HG02642 (cell line): ENCODE measurements at regions not wholly inside any gene's neighbourhood (a gene's known extent, or its start where the extent isn't known, plus 50 kb on each side); places are given as distances from the start of the nearest gene placed in this dataset.

Source experiments
- ATAC-seq: cut with Tn5 transposase; IDR thresholded peaks from one replicate; pipeline ENCODE4 v1.9.1; 2021; ENCODE audit warnings: mild to moderate bottlenecking; ENCODE audit not compliant: unreplicated experiment, poor library complexity

DNA sequence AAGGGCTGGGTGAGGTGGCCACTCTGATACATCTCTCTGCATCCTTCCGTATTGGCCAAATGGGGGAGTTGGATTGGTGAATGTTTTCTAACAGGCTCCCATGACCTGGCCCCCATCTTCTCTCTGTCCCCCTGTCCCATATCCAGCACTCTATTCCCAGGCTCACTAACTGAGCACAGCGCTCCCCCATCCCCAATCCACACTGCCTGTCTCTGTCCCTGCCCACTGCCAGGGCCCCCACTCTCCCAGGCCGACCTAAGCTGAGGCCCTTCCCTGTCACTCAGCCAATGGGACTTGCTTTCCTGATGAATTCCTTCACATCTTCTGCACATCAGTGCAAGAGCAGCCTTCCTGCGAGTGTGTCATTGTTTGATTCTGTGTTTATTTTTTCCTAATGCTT lies 216.8 kb upstream of the MYT1L start:
- ATAC-seq: no peak

DNA sequence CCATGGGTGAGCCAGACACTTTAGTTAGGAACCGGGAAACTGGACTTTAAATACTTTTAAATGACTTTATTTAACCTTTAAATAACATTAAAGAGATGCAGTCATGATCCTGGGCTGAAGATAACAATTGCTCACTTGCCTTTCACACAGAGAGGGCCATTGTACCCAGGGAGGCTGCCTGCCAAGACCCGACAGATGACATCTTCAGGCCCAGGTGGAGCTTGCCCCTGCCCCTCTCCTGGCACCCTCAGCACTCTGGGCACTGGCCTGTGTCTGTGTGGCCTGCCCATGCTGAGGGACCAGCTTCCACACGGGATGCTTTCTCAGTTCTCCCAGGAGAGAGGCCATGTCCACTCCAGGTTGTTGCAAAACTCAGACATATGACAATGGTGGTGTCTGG lies 216.4 kb upstream of the MYT1L start:
- no peak for ATAC-seq

DNA sequence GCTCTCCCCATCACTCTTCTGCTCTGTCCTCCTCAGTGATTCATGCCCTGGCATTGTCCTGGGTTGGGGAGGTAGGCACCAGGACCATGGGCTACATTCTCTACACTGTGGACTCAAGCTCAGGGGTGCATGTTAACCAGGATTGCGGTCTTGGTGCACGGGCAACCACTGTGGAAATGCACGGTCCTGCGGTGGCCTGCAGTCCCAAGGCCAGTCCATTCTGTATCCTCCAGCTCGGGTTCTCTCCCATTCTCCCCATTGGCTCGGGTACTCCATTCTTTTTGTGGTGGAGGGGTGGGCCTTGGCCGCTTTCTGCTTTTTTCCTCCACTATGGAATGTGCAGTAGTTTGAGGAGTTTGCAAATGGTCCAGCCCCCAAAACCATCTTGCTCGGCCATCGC lies 215.0 kb upstream of the MYT1L start:
- ATAC-seq: no peak

DNA sequence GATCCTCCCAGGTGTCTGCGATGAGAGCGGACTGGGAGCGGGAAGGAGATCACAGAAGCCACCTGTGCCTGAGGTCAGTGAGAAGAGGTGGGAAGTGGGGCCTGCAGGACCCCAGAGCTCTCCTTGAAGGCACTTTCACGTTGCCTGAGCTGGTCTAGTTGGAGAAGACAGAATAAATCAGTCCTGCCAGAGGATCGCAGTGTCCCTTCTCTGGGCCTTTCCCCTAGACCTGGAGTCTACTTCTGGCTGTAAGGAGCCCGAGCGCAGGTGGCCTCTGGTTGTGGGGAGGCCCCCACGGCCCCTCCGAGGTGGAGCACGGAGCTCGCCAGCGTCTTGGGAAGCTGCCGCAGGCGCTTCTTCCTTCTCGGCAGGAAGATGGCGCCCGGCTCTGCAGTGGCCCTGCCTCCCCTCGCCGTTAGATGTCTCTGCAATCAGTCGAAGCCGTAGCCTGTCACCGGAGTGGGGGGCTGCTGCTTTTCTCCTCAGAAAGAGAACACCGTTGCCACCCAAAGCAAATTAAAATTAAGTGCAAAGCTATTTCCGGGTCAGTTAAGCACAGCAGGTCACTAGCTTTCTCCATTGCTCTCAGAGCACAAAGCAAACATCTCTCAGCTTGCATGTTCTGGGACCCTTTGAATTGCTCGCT lies 212.0 kb upstream of the MYT1L start:
- no peak for ATAC-seq

DNA sequence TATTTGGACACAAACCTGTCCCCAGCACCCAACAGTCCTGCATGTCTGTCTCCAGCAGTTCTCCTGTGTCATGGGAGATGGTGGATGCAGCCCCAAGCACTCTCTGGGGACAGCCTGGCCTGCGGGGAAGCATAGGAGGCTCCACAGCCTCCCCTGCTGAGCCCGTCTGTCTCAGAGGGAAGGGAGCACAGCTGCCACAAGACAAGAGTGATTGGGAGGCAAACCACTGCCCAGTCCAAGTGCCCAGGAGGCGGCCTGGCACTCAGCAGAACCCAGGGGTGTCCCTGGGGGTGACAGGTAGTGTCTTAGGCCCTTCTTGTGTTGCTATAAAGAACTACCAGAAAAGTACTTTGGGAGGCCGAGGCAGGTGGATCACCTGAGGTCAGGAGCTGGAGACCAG lies 211.2 kb upstream of the MYT1L start:
- ATAC-seq: no peak

DNA sequence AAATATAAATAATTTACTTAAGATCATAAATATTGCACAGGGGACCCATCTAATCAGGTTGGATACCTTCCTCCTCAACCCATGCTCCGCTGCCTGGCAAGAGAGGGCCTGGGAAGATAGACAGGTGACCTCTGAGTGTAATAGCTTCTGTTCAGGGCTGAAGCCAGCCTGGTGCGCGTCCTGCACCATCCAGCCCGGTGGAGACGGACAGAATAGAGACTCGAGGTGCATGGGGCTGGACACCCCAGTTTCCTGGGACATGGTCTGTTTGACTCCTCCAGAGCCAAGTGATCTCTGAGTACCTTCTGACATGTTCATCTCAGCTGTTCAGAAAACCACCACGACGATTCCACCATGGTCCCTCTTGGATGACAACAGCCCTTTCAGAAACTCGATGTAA lies 209.3 kb upstream of the MYT1L start:
- ATAC-seq: no peak

DNA sequence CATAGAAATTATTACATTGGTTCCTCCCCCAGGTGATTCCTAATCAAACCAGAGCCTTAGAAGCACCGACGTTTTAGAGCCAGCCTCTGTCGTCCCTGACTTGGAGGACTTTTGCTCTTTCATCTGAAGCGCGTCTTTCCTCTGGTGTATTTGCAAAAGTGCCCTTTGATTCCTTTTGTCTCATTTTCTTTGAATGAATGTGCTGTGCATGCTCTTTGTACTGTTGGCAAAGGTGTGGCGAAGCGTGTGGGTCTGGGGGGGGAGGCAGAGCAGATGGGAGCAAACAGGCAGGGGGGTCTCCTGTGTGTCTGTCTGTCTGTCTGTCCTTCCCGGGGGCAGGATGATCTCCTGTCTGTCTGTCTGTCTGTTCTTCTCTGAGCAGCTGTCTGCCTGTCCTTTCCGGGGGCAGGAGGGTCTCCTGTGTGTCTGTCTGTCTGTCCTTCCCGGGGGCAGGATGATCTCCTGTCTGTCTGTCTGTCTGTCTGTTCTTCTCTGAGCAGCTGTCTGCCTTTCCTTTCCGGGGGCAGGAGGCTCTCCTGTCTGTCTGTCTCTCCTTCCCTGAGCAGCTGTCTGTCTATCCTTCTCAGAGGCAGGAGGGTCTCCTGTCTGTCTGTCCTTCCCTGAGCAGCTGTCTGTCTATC lies 205.5 kb upstream of the MYT1L start:
- ATAC-seq: no peak

DNA sequence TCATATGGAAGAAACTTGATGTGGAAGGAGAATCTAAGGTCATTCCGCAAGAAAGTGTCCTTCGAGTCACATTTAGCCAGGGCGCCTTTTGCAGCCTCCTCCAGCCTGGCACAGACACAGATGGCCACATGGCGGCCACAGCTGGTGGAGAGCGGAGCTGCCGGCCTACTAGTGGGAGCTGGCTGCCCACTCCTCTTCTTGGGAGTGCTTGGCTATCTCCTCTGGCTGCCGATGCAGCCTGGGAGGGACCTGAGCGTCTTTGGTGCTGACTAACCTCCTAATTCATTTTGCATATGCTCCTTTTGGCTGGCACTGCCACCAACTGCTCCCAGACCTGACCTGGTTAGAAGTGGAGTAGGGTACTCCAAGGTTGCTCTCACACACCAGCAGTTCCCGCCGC lies 199.3 kb upstream of the MYT1L start:
- no peak for ATAC-seq

DNA sequence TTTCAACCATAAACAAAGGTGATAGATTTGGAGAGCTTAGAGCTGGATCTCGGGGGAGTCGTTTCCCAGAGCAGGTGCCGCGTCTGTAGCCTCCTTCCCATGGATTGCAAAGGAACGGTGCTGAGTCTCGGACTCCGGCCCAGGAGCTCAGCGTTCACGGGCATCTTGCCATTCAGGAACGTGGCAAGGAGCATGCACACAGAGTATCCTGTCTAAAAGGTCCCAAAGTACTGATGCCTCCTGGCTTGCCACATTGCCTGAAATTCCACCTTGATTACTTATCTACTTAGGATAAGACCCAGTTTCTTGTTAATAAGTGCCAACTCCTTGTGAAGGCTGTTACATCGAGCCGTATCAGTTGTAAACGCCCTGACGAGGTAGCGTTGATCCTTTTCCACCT lies 197.8 kb upstream of the MYT1L start:
- ATAC-seq: no peak

DNA sequence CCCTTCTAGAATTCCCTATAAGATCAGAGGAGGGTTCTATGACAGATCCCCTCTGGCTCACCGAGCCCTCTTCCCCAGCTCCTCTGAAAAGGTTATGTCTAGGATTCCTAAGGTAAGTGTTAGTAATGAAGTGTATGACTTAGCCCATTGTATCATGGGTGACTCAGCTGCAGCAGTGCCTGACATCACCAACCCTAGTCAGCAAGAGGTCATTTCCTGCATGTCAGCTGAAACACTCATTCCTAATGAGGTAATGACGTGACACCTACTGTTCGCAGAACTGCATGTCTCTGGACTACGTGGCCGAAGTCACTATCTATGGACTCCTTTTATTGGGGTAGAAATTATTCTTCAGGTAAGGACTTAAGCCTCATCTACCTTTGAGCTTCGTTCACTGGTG lies 196.1 kb upstream of the MYT1L start:
- ATAC-seq: no peak

DNA sequence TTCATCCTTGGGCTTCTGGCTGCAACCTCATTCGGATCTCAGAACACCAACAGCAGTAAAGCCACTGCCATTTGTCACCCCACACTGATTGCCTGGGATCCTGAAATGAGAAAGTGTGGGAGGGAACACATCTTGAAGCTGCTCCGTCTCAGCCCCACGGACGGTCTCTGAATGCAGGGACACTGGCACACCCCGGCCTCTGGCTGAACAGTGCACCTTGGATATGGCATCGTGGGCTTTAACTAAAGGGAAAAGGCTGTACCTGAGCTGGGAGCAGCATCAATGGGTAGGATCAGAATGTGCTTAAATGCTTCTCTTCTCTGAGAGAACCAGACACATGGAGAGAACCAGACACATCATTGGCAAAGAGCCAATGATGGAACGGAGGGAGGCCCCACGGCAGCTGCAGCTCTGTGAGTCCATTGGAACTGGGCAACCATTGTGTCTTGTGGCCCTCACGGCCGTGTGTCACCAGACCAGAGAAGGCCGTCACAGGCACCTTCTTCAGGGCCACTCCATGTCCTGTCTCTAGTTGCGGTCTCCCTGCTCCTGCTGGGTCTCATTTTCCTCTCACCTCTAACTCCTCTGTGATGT lies 193.4 kb upstream of the MYT1L start:
- ATAC-seq: no peak

DNA sequence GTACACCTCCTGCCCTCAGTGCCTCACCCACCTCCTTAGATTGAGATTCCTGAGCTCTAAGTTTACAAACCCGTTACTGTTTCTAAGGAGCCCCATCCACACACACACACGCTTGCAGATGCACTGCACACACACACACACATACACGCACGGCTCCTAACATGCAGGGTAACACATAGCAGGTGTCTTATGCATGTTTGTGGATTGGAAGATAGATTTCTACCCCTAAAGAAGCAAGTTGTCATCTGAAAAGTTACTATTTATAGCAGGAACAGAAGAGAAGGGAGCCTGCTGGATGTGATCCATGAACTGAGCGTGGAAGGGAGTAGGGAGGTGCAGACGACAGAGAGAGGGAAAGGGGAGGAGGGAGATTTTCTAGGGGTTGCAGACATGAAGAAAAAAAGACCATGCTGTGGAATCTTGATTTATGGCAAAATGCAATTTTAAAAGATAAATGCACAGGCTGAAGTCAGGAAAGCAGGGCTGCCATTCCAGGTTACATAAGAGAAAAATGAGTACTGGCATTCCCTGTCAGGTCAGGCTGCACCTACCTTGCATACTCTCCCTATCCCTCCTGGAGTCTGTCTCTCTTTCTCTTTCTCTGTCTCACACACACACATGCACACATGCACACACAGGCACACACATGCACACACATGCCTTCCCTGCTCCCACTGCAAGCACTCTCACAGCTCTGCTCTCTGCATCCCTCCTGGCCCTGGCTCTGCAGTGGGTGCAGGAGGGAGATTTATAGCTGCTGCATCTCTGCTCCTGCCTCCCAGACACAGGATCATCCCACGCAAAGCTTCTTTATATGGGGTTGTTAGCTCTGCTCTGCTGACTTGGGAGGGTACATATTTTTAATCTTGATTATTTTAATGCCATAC lies 192.6 kb upstream of the MYT1L start:
- ATAC-seq: no peak

DNA sequence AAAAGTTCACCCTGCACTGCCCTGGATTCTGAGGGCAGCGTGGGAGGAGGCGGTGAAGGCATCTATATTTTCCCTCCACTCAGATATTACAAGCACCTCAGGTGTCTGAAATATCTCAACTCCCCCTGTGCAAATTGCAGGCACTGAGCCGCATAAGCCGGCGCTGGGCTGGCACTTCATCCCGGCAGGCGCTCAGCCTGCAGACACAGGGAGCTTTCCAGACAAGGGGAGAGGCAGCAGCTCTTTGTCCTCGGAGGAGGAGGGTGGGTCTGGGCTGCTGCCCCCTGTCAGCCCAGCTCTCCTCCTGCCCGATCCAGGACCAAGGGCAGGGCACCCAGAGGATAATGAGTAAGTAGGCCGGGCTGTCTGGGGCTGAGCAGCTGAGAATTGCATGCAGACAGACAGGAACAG lies 189.3 kb upstream of the MYT1L start:
- no peak for ATAC-seq

DNA sequence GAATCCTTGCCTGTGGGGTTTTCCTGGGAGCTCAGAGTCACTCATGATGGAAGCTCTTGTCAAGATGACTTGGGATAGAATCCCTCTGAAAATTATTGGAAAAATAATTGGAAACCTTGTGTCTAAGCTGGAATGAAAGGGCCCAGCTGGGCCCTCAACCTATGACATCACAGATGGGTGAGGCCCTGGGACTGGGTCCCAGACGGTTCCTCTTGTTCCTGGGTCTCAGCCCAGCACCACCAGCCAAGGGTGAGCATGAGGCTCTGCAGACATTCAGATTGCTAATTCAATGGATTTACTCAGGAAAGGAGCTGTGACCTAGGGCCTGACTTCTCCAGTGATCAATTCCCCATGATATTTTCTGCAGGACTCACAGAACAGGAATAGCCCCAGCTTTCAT lies 188.3 kb upstream of the MYT1L start:
- ATAC-seq: no peak

DNA sequence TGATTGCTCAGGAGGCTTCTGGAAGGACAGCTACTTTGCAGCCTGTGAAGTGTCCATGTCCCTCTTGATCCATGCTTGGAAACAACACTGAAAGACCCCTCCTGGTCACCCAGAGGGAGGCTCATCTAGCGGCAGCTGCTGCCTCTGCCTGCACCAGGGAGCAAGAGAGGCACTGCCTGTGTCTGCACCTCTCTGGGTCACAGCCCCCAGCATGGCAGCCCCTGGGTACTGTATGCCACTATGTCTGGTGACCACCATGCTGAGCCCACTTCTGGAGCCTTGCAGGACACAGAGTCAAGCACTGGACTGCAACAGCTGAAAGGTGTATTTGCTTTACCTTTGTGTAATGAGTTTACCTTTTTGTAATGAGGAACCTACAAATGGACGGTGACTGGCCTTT lies 186.3 kb upstream of the MYT1L start:
- no peak for ATAC-seq

DNA sequence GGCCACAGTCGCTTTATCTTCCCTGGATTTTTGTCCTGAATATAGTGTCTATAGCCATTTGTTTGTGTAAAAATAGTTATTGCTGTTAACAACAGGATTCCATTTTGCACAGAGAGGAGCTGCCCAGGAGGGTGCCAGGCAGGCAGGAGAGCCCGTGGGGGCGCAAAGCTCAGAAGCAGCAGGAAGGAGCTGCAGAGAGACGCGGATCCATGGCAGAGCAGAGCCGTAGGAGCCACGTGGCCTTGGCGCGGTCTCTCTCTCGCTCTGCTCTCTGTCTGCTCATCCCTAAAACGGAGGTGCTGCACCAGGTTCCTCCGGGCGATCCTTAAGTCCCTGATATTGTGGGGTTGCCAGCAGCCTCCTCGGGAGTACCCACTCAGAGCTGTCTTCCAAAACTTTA lies 185.3 kb upstream of the MYT1L start:
- ATAC-seq: no peak

DNA sequence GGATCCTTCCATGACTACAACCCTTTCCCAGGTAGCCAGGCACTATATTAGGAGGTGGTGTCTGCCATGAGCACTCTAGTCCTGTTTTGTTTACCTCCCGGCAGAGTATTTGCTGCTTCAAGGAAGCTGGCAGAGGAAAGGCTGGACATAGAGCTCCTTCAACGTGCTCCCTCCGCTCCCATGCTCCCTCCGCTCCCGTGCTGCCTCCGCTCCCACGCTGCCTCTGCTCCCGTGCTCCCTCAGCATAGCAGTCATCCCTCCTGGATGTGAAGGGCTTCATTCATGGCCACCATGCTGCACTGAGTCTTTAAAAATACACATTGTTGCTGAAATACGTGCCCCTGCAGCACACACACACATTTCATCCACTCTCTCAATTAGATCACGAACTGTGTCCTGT lies 181.9 kb upstream of the MYT1L start:
- ATAC-seq: no peak

DNA sequence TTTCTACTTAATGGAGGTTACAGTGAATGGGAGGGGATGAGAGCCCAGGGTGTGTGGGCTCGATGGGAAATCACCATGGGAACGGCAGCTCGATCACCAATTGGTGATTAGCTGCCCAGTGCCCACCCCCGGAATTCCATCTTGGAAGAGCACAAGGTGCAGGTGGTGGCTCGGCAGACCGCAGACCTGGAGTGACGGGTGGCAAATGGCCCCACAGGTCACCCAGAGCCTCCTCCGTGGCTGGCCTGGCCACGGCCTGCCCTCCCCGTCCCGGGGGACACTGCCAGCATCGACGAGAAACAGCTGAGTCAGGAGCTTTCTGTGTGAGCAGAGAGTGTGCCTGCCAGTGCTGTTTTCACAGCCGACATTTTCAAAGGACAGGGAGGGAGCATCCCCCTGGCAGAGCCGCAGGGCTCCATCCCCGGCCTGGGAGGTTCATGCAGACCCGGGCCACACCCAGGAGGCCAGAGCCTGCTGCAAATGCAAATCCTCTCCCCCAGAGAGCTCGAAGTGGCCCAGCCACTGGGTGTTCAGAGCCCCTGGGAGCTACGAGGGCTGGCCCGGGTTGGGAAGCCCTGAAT lies 176.4 kb upstream of the MYT1L start:
- ATAC-seq: no peak

DNA sequence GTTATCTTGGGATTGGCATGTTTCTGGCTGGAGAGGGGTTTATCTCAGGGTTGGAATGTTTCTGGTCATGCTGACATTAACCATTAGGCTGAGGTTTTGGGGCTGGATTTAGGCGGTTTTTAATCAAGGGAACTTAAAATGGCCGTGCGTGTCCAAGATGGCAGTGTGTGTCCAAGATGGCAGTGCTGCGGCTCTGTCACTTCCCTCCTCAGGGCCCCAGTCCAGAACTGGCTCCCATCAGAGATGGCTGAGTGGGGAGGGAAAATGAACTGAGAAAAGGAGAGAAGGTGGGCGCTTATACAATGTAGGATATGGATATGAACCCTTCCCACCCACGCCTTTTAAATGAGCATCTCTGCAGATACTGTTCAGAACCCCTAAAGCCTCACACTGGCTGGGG lies 175.5 kb upstream of the MYT1L start:
- no peak for ATAC-seq

DNA sequence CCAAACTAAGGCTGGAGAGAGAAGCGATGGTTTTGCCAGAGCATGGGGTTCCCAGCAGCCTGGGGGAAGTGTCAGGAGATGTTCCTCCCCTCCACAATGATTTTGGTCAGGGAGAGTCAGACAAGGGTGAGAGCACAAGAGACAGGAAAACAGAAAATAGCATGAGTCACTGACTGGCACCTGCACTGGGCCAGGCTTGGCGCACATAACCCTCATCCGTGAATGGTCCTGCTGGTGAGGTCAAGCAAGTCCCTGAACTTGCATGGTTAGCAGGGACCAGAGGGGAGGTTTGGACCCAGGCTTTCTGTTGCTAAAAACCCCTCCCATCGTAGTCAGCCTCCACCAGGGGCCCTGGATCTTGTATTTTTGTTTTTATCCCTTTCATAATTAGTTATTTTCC lies 174.5 kb upstream of the MYT1L start:
- no peak for ATAC-seq

DNA sequence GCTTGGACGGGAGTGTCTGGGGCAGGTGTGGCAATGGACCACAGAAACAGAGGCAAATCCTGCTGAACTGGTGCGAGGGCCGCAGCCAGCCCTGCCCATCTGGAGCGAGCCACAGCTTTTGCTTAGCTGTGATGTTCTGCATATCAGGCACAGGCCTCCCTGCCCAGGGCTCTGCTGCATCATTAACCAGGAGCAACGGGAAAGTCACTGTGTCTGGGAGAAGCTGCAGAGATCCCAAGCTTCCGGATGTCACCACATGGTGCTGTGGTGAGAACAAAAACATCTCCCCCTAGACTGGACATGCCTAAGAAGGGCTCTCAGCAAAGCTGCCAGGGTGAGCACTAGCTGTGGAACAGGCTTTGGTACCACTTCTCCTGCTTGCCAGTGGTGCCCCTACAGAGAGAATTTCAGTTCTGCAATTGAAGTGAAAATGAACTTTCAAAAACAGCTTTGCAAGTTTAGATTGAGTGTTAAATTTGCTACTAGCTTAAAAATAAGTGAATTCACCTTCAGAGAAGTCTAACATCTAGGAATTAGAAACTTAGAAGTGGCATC lies 172.9 kb upstream of the MYT1L start:
- ATAC-seq: no peak
